GM12864 (cell line): ENCODE measurements at regions not wholly inside any gene's neighbourhood (a gene's known extent, or its start where the extent isn't known, plus 50 kb on each side); places are given as distances from the start of the nearest gene placed in this dataset.

Source experiments
- DNase-seq: peaks from one replicate; pipeline ENCODE4 v3.0.0-alpha.2; 2011; ENCODE audit warnings: low read depth
- H3K4me3 ChIP-seq: 2 replicates; pipeline ENCODE4 v1.5.1; 2011; ENCODE audit warnings: mild to moderate bottlenecking, low read depth, low read length, control low read depth
- CTCF ChIP-seq: IDR thresholded peaks from 2 replicates; pipeline ENCODE4 v1.5.1; 2011; ENCODE audit warnings: low read depth, mild to moderate bottlenecking, moderate library complexity, low read length, control low read depth, inconsistent platforms; ENCODE audit errors: missing control alignments

- no peak for TF ChIP-seq CTCF
- DNase-seq, result no peak
- no peak overlapping the region for H3K4me3 ChIP-seq
Observed at GRCh38 chr2:19775315-19775714, 126.5 kb downstream of the TTC32 start.

GRCh38 chr2:19774805-19775176, 127.0 kb downstream of the TTC32 start:
- no peak overlapping the region for H3K4me3 ChIP-seq
- no peak for DNase-seq
- no peak for TF ChIP-seq CTCF

- TF ChIP-seq CTCF, result no peak
- DNase-seq, result no peak
- H3K4me3 ChIP-seq, result no peak overlapping the region
Observed at GRCh38 chr2:19772981-19773380, 128.8 kb downstream of the TTC32 start.

- H3K4me3 ChIP-seq, result no peak overlapping the region
- DNase-seq, result no peak
- no peak for TF ChIP-seq CTCF
Observed at GRCh38 chr2:19769513-19769912, 132.3 kb downstream of the TTC32 start.

- H3K4me3 ChIP-seq, result no peak overlapping the region
- no peak for TF ChIP-seq CTCF
- no peak for DNase-seq
Observed at GRCh38 chr2:19767899-19768298, 133.9 kb downstream of the TTC32 start.

GRCh38 chr2:19764998-19765397, 136.8 kb downstream of the TTC32 start:
- no peak for DNase-seq
- no peak for TF ChIP-seq CTCF
- no peak overlapping the region for H3K4me3 ChIP-seq

- no peak for DNase-seq
- TF ChIP-seq CTCF, result no peak
- no peak overlapping the region for H3K4me3 ChIP-seq
Observed at GRCh38 chr2:19763731-19764130, 138.1 kb downstream of the TTC32 start.
